Panc1 (cell line): ENCODE measurements at regions not wholly inside any gene's neighbourhood (a gene's known extent, or its start where the extent isn't known, plus 50 kb on each side); places are given as distances from the start of the nearest gene placed in this dataset.
"Not testable (repeated sequence)": the region's sequence is repeated elsewhere in the genome, so short reads cannot be mapped to it uniquely, and the experiment has no call there.

Experiments
- ATAC-seq: fragments of 200-7000 bp; cut with Tn5 transposase; 2 replicates; pipeline ENCODE4 v1.9.1; 2020; ENCODE audit warnings: mild to moderate bottlenecking, moderate library complexity
- BruUV-seq: library from RNA; stranded (reverse); fragments of 400-500 nt; replicated peaks from 2 replicates; lab custom pipeline; 2021; lab: Mats Ljungman, UMichigan
- CTCF ChIA-PET: fragments of 300-600 bp; sonication (Branson Sonifier 250); formaldehyde crosslinking; loops from one replicate; lab custom pipeline; 2022; ENCODE audit warnings: antibody characterized with exemption; lab: Charles Lee
- POLR2A ChIA-PET: fragments of 300-600 bp; sonication (Branson Sonifier 250); formaldehyde crosslinking; loops from one replicate; lab custom pipeline; 2022; ENCODE audit warnings: antibody characterized with exemption; lab: Charles Lee
- DNase-seq: peaks from one replicate; pipeline ENCODE4 v3.0.0-alpha.2; 2010; ENCODE audit warnings: low read depth, low spot score
- H3K27ac ChIP-seq: 2 replicates; pipeline ENCODE4 v1.5.1; 2011; ENCODE audit warnings: mild to moderate bottlenecking, low read length, inconsistent platforms
- H3K27me3 ChIP-seq: fragments of 200-500 bp; sonication (Bioruptor generic); 2 replicates; pipeline ENCODE4 v1.6.0; 2014; ENCODE audit warnings: low read length, inconsistent platforms; ENCODE audit not compliant: control insufficient read depth, insufficient read depth
- H3K36me3 ChIP-seq: fragments of 200-500 bp; sonication (Bioruptor generic); 2 replicates; pipeline ENCODE4 v1.5.1; 2014; ENCODE audit warnings: inconsistent platforms, mild to moderate bottlenecking, low read length, moderate library complexity; ENCODE audit not compliant: control insufficient read depth, insufficient read depth
- H3K4me1 ChIP-seq: 2 replicates; pipeline ENCODE4 v1.5.1; 2011; ENCODE audit warnings: inconsistent platforms, mild to moderate bottlenecking, low read length, moderate library complexity; ENCODE audit not compliant: control insufficient read depth, insufficient read depth
- H3K4me3 ChIP-seq, 2 experiments: 2 replicates each; pipeline ENCODE4 v1.5.1; 2011 to 2012; ENCODE audit warnings: low read depth in 2 of 2, low read length in 2 of 2, mild to moderate bottlenecking in 2 of 2, inconsistent platforms in 1 of 2, moderate library complexity in 1 of 2
- H3K9me3 ChIP-seq: fragments of 200-500 bp; sonication (Bioruptor generic); 2 replicates; pipeline ENCODE4 v1.5.1; 2014; ENCODE audit warnings: low read depth, mild to moderate bottlenecking, inconsistent platforms, low read length, moderate library complexity; ENCODE audit not compliant: control insufficient read depth, insufficient read depth
- POLR2AphosphoS5 ChIP-seq: IDR thresholded peaks from 2 replicates; pipeline ENCODE4 v1.6.1; 2012; ENCODE audit warnings: mild to moderate bottlenecking, low read depth, low read length, moderate library complexity
- SIN3A ChIP-seq: IDR thresholded peaks from 2 replicates; pipeline ENCODE4 v1.6.1; 2012; ENCODE audit warnings: low read depth, mild to moderate bottlenecking, low read length, moderate library complexity, borderline replicate concordance; ENCODE audit not compliant: insufficient read depth
- TCF7L2 ChIP-seq: IDR thresholded peaks from 2 replicates; pipeline ENCODE4 v1.6.1; 2011; ENCODE audit warnings: mild to moderate bottlenecking, low read depth, low read length, inconsistent platforms
- in situ Hi-C: cut with HindIII; loops from 2 replicates; pipeline ENCODE4 v1.10.0; 2016; ENCODE audit warnings: low sequenced_read_pairs, low pct_unique_long_range_greater_than_20kb
- intact Hi-C: fragments of 100-400 bp; cut with micrococcal nuclease; formaldehyde crosslinking; loops from one replicate; pipeline ENCODE4 v1.10.0; 2022; ENCODE audit not compliant: unreplicated experiment
- TF ChIP-seq, protein P1 (sequence below): fragments of 450-650 bp; IDR thresholded peaks from 2 replicates; pipeline ENCODE4 v1.5.1; 2017; ENCODE audit warnings: mild to moderate bottlenecking
- TF ChIP-seq, protein P2 (sequence below), 2 experiments: IDR thresholded peaks; 2 replicates each; pipeline ENCODE4 v1.6.1; 2011 to 2012; ENCODE audit warnings: low read depth in 2 of 2, control low read depth in 1 of 2, low read length in 1 of 2, mild to moderate bottlenecking in 1 of 2, moderate library complexity in 1 of 2; ENCODE audit not compliant: insufficient read depth in 1 of 2

DNA sequence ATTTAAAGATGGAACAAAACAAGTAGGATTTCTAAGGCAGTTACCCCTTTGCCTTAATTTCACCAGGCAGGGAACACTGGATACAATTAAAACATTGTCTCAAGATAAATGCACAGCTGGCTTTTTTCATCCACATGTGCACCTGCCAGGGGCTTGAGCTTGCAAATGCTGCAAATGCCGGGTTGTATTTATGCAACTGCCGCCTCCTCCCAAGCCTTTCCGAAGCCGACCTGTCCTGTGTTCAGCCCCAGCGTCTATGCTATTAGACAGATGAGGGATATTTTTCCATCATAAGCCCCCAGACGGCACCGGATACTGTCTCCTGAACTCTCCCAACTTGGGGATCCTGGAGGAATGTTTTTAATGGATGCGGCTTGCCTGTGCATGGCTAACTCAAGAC lies 251.6 kb downstream of the CRLF2 start:
- no TSS peak for BruUV-seq
- Histone ChIP-seq H3K36me3 (no peaks in the 10 kb centered on the region), H3K4me1 (no peaks in the 10 kb centered on the region), H3K9me3 (no peaks in the 10 kb centered on the region), H3K27me3 (0 out of 2 replicates have a peak, but pooled peaks cover 3% of the 10 kb centered on the region), H3K4me3 (no peak overlapping the region), H3K27ac (no peak overlapping the region)
- in situ Hi-C loops = no loop called here
- TF ChIP-seq POLR2AphosphoS5 (no peak), SIN3A (no peak)
- TF ChIP-seq, protein P1, sequence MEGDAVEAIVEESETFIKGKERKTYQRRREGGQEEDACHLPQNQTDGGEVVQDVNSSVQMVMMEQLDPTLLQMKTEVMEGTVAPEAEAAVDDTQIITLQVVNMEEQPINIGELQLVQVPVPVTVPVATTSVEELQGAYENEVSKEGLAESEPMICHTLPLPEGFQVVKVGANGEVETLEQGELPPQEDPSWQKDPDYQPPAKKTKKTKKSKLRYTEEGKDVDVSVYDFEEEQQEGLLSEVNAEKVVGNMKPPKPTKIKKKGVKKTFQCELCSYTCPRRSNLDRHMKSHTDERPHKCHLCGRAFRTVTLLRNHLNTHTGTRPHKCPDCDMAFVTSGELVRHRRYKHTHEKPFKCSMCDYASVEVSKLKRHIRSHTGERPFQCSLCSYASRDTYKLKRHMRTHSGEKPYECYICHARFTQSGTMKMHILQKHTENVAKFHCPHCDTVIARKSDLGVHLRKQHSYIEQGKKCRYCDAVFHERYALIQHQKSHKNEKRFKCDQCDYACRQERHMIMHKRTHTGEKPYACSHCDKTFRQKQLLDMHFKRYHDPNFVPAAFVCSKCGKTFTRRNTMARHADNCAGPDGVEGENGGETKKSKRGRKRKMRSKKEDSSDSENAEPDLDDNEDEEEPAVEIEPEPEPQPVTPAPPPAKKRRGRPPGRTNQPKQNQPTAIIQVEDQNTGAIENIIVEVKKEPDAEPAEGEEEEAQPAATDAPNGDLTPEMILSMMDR = no peak
- TF ChIP-seq, protein P2, sequence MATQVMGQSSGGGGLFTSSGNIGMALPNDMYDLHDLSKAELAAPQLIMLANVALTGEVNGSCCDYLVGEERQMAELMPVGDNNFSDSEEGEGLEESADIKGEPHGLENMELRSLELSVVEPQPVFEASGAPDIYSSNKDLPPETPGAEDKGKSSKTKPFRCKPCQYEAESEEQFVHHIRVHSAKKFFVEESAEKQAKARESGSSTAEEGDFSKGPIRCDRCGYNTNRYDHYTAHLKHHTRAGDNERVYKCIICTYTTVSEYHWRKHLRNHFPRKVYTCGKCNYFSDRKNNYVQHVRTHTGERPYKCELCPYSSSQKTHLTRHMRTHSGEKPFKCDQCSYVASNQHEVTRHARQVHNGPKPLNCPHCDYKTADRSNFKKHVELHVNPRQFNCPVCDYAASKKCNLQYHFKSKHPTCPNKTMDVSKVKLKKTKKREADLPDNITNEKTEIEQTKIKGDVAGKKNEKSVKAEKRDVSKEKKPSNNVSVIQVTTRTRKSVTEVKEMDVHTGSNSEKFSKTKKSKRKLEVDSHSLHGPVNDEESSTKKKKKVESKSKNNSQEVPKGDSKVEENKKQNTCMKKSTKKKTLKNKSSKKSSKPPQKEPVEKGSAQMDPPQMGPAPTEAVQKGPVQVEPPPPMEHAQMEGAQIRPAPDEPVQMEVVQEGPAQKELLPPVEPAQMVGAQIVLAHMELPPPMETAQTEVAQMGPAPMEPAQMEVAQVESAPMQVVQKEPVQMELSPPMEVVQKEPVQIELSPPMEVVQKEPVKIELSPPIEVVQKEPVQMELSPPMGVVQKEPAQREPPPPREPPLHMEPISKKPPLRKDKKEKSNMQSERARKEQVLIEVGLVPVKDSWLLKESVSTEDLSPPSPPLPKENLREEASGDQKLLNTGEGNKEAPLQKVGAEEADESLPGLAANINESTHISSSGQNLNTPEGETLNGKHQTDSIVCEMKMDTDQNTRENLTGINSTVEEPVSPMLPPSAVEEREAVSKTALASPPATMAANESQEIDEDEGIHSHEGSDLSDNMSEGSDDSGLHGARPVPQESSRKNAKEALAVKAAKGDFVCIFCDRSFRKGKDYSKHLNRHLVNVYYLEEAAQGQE (IDR thresholded peaks at IDR 0.05; ENCODE audit: insufficient read depth in 1 of 2, low read depth in 2 of 2, low read length in 1 of 2) = no peak
- no peak for DNase-seq
- POLR2A ChIA-PET = no interaction called here
- intact Hi-C loops = no loop called here
- CTCF ChIA-PET = no interaction called here
- no peak for ATAC-seq

DNA sequence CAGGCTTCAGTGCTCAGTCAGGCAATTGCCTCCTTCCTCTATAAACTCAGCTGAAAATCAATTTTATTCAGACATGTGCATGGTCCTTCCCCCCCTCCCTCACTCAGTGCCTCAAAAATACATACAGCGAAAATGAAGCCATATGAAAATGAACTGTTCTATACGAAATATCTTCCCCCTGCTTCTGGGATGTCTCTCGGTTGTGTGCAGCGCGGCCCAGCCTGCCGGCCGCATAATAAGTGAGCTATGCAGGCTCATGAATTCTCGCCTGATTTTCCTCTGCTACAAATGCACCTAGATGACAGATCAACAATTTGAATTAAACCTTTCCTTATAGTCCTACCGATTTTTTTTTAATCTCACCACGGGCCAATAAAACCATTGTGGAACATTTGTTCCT lies 252.9 kb downstream of the CRLF2 start:
- 0 out of 2 replicates have a peak, but pooled peaks cover 3% of the 10 kb centered on the region for H3K27me3 ChIP-seq
- CTCF ChIA-PET = no interaction called here
- no peak overlapping the region for H3K4me3 ChIP-seq
- no peak for TF ChIP-seq TCF7L2
- no peak for TF ChIP-seq SIN3A
- TF ChIP-seq, protein P1 = no peak
- TF ChIP-seq, protein P2 (IDR thresholded peaks at IDR 0.05; ENCODE audit: insufficient read depth in 1 of 2, low read depth in 2 of 2, low read length in 1 of 2) = no peak
- POLR2A ChIA-PET = no interaction called here
- no peaks in the 10 kb centered on the region for H3K4me1 ChIP-seq
- DNase-seq = no peak
- no peak for ATAC-seq
- in situ Hi-C loops = no loop called here
- no peaks in the 10 kb centered on the region for H3K36me3 ChIP-seq
- H3K27ac ChIP-seq = no peak overlapping the region
- intact Hi-C loops = no loop called here
- no peaks in the 10 kb centered on the region for H3K9me3 ChIP-seq
- BruUV-seq = no TSS peak

DNA sequence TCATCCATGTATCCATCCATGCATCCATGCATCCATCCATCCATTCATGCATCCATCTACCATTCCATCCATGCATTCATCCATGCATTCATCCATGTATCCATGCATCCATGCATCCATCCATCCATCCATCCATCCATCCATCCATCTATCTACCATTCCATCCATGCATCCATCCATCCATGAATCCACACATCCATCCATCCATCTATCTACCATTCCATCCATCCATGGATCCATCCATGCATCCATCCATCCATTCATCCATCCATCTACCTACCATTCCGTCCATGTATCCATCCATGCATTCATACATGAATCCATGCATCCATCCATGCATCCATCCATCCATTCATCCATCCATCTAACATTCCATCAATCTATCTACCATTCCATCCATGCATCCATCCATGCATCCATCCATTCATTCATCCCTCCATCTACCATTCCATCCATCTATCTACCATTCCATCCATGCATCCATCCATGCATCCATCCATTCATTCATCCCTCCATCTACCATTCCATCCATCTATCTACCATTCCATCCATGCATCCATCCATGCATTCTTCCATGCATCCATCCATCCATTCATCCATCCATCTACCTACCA lies 257.2 kb downstream of the CRLF2 start:
- in situ Hi-C loops, POLR2A ChIA-PET, intact Hi-C loops, H3K27me3 ChIP-seq, CTCF ChIA-PET, H3K36me3 ChIP-seq, ATAC-seq, H3K27ac ChIP-seq, BruUV-seq, H3K4me1 ChIP-seq, H3K9me3 ChIP-seq, H3K4me3 ChIP-seq, DNase-seq: not testable (repeated sequence)
